Activated CD8-positive, alpha-beta memory T cell treated with anti-CD3 and anti-CD28 coated beads, Interleukin-2, amount 50 U/mL, for 4 hours (primary cell): ENCODE measurements at regions not wholly inside any gene's neighbourhood (a gene's known extent, or its start where the extent isn't known, plus 50 kb on each side); places are given as distances from the start of the nearest gene placed in this dataset.

ENCODE experiments used
- DNase-seq: peaks from one replicate; pipeline ENCODE4 v3.0.0-alpha.2; 2020

DNA sequence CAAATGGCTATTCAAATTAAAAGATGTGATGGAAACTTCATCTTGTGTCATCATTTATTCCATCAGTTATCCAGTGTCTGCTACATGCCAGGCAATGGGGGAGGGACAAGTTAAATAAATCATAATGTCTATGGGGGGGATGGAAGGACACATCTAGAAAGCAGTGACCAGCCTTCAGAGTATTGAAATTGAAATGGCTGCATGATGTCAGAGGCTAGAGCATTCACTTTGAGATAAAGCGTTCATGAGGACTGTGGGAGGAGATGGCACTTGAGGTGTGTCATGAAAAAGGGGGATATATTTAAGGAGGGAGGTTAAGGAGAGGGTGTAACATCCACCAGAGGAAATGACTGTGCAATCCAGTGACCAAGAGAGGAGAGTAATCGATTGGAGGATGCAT lies 50.6 kb downstream of the SLIT2 start:
- DNase-seq = no peak

DNA sequence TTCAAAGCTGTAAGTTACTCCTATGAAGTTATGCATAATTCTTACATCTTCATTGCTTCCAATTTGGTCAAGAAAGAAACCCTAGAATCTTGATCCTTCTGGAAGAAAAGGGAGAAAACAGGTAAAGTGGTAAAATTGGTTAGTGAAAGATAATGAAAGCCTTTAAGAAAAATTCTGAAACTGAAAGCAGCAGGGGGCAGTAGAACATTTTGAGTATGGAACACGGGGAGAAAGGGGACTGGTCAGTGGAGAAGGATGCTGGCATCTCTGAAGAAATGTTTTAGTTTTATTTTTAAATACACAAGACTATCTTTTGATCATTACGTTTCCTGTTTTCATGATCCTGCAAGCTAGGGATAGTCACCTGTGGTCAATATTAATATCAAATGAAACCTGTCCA lies 54.3 kb downstream of the SLIT2 start:
- no peak for DNase-seq

DNA sequence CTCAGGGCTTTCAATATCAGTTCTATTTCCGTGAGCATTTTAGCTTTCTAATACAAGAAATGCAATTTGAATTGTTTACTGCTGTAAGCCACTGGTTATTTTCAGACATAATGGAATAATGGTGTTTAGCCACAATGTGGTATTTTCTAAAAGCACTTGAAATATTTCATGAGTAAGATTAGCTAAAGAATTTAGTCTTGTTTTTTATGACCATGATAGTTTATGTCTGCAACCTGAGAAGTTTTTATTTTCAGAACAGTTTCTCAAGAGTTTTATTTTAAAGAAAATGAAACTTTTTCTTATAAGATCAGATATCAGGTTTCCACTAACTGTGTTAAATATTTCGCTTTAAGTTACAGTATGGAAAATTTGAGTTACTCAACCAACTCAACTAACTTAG lies 60.2 kb downstream of the SLIT2 start:
- no peak for DNase-seq

DNA sequence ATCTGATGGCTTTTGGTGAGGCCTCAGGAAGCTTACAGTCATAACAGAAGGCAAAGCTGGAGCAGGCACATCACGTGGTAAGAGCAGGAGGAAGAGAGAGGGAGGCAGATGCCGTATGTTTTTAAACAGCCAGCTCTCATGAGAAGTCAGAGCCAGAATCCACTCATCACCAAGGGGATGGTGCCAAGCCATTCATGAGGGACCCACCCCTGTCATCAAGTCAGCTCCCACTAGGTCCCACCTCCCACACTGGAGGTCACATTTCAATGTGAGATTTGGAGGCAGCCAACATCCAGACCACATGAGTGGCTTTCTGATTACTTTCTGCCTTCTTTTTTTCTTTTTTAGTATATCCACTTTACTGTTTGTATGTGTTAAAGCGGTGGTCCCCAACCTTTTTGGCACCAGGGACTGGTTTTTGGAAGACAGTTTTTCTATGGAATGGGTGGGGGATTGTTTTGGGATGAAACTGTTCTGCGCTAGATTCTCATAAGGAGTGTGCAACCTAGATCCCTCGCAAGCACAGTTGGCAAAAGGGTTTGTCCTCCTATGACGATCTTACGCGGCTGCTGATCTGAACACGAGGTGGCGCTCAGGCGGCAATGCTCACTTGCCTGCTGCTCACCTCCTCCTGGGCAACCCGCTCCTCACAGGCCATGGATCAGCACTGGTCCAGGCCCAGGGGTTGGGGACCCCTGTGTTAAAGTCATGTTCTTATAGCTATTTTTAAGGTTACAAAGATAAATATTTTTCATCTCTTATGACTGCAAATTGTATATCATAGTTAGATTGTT lies 61.7 kb downstream of the SLIT2 start:
- no peak for DNase-seq

DNA sequence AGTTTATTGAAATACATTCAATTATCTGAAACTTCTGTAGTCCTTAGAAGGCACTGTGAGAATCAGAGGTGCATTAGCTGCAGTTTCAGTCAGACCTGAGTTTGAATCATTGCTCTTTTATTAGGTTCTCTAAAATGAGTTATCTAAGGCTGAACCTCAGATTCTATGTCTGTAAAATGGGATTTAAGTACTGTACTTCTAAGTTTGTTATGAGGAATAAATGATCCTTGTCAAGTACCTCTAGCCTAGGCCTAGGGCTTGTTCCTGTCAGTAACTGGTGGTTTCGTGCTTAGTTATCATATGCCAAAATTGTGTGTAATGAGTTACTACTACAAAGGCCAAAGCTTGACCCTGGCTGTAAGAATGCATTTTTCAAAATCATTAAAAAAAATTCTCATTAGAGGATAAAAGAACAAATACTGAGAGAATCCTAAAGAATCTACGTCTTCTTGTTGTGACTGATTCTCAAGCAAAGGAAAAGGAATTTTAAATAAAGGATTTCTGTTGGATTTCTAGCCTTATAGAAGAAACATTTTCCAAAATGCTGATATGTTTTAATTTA lies 65.8 kb downstream of the SLIT2 start:
- no peak for DNase-seq

DNA sequence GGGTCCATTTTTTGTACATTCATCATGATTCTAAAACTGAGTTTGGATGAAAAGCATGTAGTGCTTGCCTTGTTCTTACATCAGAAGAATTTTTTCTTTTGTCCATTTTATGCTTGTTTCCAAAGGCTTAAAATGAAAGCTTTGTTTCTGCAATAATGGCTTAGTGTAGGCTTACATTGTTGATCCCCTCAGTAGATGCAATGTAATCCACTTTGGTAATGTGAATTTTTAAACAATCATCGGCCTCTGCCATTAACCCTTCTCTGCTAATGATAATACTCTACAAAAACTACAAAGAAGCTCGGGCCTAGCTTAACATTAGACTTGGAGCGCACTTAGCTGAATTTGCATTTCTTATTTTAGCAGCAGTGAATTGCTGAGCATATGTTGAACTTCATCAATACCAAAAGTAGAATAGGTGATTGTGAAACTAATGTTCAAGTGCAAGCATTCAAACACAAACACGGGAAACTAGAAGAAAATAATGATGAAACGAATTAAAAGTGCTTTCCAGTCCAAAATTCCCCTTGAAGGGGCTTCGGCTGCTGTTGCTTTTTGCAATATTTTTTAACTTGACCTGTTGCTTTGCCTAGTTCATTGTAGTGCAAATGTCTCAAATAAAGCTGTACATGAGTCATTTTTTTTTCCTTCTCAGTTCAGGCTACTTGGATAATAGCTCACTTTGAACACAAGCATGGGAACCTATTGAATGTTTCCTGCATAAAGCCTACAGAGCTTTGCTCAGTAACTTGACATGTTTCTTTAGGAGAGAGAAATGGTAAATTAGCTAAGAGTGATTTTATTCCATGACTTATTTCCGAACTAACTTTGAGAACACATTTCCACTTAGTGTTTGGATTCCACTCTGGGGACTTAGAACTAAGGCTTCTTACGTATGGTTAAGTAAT lies 66.5 kb downstream of the SLIT2 start:
- no peak for DNase-seq

DNA sequence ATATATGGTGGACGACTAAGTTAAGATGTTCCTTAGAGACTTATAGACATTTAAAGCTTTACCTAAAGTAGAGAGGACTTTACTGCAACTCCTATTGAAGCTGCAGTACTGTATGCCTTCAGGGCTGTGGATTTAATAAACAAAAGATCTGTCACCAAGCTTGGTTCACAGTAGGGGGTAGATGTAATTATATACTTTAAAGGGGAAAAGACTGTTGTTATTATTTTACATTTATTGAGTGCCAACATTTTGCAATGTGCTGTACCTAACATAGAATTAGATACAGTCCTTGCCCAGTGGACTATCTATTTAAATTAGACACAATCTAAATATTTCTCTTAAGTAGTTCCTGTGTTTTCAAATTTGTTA lies 67.2 kb downstream of the SLIT2 start:
- DNase-seq = no peak

DNA sequence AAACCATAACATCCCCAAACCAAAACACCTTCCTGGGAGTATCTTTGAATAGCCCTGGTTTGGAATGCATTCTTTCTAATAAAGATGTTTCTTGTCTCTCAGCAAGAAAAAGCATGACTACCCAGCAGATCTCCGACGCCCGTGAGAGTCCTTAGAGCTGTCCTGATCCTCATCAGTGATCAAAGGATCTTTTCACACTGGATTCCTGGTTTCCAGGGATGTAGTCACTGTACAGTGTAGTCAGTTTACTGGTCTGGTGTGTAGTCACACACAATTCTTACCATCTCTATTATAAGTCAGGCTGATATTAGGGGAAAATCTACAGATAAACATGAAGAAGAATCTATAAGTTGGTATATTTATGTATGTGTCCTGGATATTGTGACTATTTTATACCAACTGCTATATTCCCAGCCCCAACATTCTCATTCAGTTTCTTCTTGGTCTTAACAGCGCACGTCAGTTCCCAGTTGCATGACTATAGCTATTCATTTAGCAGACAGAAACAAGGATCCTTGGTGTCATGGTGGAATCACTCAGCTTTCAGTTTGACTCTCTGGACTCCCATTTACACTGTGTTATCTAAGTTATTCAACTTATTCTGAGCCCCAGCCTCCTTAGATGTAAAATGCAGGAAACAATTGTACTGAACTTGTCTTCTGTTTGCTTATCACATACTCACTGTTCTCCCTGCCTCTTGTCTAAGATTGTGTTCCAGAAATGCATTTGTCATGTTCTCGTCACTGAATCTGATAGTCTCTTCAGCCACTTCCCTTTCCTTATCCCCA lies 68.3 kb downstream of the SLIT2 start:
- no peak for DNase-seq

DNA sequence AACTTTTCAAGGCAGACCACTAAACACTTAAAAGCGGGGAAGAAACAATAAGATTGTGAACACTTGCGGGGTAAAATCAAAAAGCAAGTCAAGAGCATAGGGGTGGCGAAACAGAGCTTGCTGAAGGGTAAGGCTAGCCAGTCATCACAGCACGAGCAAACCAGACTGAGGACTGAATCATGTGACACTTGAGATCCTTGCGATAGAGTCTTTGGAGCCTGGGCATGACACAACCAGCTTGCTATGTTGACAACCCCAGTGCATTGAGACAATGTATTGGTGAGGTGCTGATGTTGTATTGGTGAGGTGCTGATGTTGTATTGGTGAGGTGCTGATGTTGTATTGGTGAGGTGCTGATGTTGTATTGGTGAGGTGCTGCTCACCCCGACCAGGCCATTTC lies 72.3 kb downstream of the SLIT2 start:
- no peak for DNase-seq

DNA sequence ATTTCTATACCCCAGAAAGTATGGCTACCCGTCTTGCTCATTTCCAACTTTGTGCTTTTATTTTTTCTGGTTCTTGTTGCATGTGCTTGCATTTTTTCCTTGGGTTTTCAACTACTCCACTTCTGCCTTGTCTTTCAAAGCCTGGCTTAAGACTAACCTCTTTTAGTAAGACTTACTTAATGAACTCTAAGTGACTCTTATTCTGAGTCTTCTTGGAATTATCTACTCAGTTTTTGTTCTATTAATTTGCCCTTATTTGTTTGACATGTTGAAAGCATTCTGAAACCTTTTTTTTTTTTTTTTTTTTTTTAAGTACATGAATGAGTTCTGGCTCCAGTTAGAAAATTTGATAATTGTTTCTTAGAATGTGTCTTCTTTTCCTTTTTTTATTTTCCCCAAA lies 74.8 kb downstream of the SLIT2 start:
- DNase-seq = no peak

DNA sequence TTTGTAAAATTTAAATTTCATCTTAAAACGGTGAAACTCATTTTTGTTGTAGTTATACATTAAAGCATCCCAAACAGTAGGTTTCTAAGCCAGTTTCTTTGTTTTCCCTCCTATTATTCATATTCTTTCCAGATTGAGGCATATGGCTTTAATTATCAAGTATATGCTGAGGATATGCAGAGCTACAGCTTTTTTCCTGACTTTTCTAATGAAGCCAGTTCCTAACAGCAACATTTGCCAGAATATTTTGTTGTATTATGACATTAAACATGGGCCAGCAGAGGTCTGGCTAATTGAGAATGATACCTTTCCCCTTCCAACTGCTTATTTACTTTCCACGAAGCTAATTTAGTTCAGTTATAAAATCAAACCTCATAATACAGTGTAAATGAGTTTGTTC lies 75.3 kb downstream of the SLIT2 start:
- DNase-seq = no peak

DNA sequence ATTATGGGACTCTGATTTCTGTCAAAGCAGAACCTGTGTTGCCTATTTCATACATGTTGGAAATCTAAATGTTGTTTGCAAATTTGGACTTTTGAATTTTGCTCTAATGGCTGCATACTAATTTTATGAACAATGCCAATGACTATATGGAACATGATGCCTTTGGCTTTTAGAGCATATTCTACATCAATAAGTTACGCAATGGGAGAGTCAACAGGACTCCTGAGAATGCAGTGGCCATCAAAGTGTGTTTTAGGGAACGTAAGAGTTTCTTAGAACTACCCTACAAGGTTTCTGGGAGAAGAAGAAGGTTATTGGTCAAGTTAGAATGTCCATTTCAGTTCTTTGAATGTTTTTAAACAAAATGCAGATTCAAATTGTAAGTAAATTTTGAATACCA lies 76.1 kb downstream of the SLIT2 start:
- DNase-seq = no peak

DNA sequence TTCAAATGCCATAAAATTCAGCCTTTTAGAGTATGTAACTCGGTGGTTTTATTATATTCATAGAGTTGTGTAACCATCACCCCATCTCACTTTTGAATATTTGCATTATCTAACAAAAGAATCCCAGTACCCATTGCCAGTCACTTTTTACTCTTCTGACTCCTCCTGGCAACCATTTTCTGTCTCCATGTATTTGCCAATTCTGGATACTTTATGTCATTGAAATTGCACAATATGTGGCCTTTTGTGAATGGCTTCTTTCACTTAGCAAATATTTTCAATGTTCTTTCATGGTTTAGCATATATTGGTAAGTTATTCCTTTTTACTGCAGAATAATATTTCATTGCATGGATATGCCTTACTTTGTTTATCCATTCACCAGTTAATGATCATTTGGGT lies 79.9 kb downstream of the SLIT2 start:
- DNase-seq = no peak

DNA sequence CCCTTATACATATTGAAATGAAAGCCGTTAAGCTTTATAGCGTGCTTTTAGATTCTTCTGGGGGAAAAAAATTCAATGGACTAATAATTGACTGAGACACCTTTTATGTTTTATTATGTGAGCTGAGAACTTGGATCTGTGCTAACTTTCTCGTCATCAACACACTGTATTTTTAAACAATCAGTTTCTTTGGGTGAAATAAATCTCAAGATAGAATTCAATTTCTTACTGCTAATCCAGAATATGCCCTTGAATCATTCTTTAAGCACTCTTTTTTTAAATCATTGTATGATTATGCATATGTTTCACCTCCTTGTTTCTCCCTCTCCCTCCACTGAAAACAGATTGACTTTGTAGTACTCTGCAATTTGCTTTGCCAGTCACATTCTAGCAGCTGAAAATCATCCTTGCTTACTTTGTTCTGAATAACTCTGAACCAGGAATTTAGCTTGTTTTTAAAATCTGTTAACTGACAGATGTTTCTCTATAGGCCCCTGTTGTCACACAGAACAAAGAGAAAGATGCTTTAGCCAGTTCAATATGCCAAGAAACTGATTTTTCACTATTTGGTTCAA lies 81.5 kb downstream of the SLIT2 start:
- no peak for DNase-seq

DNA sequence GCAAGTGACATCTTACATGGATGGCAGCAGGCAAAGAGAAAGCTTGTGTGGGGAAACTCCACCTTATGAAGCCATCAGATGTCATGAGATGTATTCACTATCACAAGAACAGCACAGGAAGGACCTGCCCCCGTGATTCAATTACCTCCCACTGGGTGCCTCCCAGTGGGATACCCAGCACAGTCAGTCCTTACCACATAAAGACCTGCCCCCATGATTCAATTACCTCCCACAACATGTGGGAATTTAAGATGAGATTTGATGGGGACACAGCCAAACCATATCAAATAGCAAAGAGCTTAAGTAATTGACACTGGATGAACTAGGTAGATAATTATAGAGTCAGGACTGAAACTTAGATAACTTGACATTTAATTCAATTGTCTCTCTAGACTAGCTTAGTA lies 85.6 kb downstream of the SLIT2 start:
- no peak for DNase-seq

DNA sequence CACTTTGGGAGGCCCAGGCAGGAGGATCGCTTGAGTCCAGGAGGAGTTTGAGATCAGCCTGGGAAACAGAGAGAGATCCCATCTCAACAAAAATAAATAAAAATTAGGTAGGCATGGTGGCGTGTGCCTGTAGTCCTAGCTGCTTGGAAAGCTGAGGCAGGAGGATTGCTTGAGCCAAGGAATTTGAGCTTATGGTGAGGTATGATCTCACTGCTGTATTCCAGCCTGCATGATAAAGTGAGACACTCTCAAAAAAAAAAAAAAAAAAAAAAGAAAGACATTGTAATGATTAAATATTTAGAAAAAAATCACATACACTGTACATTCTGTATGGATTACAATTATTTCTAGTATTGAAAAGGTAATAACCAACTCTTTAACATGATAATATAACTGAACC lies 87.1 kb downstream of the SLIT2 start:
- no peak for DNase-seq

DNA sequence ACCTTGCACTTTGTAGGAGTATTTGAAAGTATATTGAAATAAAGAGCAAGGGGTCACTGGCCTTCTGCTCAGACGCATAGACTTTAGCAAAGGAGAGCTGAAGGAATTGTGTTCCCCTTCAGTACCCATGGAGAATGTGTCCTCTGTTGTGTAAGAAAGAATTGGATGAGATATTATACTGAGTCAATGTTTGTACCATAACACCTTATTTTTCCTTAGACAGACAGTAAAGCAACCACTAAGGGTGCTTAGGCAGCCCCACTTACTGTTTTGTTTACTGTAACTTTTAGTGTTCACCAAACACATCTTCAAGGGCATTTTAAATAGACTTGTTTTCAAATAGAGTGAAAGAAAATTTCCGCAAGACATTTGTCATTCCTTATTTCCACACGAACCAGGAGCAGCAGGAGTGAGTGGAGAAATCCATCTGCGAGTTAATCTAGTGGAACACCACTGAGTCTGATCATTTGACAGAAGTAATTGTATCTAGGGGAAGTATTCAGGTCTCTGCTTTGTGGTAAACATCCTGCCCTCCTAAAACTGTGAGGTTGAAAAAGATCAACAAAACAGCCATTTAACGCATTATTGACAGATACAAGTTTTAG lies 89.5 kb downstream of the SLIT2 start:
- DNase-seq = no peak

DNA sequence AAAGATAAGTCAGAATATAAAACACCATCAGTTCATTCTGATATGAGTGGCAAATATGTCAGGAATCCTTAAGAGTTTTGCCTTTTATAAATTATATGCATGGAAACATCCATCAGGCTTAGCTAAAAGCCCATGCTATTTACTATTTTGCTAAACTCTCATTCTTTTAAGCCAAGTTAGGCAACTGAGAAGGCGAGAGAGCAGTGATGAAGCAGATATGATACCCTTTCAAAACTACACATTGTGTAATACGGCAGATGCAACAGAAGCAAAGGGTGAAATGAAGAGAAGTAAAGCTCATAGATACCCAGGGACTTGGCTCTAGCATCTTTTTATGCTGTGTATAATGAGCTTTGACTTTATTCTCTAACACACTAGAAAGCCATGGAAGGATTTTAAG lies 95.8 kb downstream of the SLIT2 start:
- no peak for DNase-seq

DNA sequence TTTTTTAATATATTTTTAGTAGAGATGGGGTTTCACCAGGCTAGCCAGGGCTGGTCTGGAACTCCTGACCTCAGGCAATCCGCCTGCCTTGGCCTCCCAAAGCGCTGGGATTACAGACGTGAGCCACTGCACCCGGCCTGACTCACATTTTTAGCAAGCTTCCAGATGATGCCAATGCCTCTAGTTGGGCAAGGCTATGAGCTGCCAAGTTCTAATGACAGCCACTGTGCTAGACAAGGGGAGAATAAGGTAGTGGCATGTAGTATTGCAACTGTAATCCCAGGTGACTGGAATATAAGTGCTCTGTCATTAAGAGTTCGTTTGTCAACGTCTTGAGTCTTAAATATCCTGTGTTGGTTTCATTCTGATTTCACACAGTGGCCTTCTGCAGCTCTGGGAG lies 96.7 kb downstream of the SLIT2 start:
- DNase-seq = no peak

DNA sequence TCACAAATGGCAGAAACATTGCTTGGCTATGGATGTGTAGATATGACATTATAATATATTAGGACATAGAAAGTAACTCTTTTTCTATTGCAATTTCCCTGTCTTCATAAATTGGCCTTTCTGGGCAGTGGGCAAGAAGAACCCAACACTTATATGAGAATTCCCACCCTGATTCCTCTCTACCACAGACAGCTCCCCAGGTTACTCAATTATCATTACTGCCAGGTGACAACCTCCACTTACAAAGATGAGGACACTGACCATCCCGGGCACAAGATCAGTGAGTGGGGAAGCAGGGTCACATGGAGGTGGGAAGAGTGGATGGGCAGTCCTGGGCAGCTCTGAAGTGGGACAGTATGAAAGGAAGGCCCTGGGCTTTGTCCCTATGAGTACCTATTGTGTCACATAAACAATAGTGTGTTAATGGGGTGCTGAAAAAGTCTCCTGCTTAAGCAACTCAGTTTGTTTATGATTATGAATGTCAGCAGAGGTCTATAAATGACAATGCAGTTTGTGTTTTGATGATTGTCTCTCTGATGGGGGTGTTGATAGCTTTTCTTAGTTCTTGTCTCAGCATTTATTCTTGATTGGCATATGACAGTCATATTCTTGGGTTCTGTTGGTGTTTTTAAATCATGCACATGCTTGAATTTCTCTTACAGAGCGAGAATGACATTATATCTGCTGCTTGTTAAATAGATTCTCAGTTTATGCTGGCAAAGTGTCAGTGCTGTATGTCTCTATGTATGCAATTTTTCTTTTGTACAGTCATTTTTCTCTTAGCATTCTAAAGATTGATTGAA lies 99.9 kb downstream of the SLIT2 start:
- no peak for DNase-seq

DNA sequence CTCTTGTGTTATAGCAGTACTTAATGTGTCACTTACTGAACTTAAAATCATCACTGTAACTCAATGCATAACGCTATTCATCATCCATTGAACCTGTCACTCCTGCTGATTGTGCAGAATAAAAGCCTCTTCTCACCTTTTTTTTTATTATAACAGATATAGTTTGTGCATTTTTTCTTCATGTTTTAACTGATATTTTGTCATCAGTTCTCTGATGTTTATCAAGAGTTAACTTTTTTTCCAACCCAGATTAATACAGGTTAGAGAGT lies 100.4 kb downstream of the SLIT2 start:
- no peak for DNase-seq

DNA sequence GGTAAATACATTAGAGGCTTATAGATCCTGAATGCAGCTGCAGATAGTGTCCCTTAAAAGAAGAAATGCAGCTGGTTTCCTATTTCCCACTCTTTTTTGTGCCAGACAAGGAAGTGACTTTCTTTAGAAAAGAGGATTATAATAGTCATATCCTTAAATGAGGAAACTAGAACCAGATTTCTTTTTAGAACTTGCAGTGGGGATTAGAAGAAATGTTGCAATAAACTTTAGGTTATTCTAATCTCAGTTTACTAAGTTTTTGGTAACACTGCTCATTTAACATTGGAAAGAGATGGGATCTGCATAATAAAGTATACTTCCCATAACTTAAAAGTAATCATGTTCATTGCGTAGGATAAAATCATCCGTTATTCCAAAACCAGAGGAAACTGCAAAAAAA lies 101.9 kb downstream of the SLIT2 start:
- no peak for DNase-seq
